ENCODE measurements at regions not wholly inside any gene's neighbourhood (a gene's known extent, or its start where the extent isn't known, plus 50 kb on each side); places are given as distances from the start of the nearest gene placed in this dataset.

GRCh38 chr13:104594806-104595205 lies 1528.6 kb upstream of the SLC10A2 start:
- H3K27me3 ChIP-seq (replicated peaks) = no peaks in the 10 kb centered on the region
- no peak overlapping the region for H3K4me3 ChIP-seq (ENCODE audit: low read depth, low read length)
- DNase-seq = no peak
- H3K27ac ChIP-seq = no peak overlapping the region
- in situ Hi-C loops (cut with HindIII; ENCODE audit: low pct_ligation_motif_present, low sequenced_read_pairs) = no loop called here
- no peaks in the 10 kb centered on the region for H3K36me3 ChIP-seq (replicated peaks)
- TF ChIP-seq, protein P1, sequence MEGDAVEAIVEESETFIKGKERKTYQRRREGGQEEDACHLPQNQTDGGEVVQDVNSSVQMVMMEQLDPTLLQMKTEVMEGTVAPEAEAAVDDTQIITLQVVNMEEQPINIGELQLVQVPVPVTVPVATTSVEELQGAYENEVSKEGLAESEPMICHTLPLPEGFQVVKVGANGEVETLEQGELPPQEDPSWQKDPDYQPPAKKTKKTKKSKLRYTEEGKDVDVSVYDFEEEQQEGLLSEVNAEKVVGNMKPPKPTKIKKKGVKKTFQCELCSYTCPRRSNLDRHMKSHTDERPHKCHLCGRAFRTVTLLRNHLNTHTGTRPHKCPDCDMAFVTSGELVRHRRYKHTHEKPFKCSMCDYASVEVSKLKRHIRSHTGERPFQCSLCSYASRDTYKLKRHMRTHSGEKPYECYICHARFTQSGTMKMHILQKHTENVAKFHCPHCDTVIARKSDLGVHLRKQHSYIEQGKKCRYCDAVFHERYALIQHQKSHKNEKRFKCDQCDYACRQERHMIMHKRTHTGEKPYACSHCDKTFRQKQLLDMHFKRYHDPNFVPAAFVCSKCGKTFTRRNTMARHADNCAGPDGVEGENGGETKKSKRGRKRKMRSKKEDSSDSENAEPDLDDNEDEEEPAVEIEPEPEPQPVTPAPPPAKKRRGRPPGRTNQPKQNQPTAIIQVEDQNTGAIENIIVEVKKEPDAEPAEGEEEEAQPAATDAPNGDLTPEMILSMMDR (IDR thresholded peaks at IDR 0.05; ENCODE audit: low read depth, low read length, missing control alignments) = no peak

DNA sequence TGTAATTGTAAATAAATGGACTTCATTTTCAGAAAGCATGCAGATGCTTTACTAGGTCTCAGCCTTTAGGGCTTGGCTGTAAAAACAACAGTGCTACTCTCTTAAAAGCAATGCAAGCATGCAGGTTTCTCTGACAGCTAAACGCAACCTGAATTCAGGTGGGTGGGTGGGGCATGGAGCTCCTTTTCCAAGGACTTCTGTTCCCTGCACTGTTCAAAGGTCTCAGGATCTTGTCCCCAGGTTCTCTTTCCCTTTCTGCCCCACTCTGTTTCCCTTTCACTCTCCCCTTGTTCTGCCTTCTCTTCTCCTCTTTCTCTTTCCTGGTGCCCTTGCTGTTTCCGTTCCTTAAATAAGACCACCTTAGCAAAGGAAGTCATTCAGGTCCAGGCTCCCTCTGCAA lies 1527.5 kb upstream of the SLC10A2 start:
- no peaks in the 10 kb centered on the region for H3K36me3 ChIP-seq (replicated peaks)
- H3K27ac ChIP-seq = no peak overlapping the region
- no peaks in the 10 kb centered on the region for H3K27me3 ChIP-seq (replicated peaks)
- in situ Hi-C loops (cut with HindIII; ENCODE audit: low pct_ligation_motif_present, low sequenced_read_pairs) = no loop called here
- no peak for DNase-seq
- TF ChIP-seq, protein P1 (IDR thresholded peaks at IDR 0.05; ENCODE audit: low read depth, low read length, missing control alignments) = no peak
- H3K4me3 ChIP-seq (ENCODE audit: low read depth, low read length) = no peak overlapping the region

DNA sequence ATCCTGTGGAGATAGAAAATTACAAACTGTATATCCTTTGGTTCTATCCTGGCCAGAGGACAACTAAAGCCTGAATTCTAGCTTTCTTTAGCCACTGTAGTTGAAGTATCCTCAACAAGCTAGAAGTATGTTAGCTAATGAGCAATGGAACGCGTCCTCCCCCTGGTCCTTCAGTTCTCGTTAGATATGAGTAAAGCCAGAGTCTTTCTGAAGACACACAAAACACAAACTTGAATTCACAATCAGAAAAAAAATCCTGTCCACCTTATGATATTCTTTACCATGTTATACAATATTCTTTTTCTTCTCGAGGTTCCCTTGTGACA lies 1527.0 kb upstream of the SLC10A2 start:
- no peak overlapping the region for H3K4me3 ChIP-seq (ENCODE audit: low read depth, low read length)
- TF ChIP-seq, protein P1 (IDR thresholded peaks at IDR 0.05; ENCODE audit: low read depth, low read length, missing control alignments) = no peak
- H3K36me3 ChIP-seq (replicated peaks) = no peaks in the 10 kb centered on the region
- in situ Hi-C loops (cut with HindIII; ENCODE audit: low pct_ligation_motif_present, low sequenced_read_pairs) = no loop called here
- no peaks in the 10 kb centered on the region for H3K27me3 ChIP-seq (replicated peaks)
- H3K27ac ChIP-seq = no peak overlapping the region
- no peak for DNase-seq

DNA sequence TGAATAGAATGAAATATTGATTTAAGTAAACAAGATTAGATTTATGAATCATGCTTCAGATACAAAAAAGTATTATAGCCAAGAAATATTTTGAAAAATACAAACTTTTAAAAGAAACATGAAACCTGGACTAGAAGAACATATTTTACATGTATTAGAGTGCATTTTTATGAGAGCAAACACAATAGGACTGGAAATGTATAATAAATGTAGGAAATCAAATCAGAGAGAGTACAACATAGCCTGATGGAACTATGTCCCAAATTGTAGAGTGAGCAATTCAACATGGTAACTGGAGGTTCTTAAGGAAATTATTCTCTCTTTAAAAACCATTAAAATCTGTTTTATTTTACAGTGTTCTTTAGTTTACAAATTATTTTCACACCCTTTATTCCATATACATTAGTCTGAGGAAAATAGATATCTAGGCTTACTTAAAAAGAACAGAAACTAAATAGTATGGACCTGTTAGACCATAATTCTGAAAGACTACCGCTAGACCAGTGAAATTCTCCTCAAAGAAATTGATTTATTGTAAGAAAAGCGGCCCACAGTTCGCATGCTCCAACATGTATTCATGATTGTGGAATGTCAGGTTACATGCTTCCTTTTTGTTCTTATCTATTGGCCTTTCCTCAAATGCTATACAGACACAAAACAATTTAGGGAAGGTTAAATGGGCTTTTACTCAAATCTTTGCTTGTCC lies 1526.5 kb upstream of the SLC10A2 start:
- no peaks in the 10 kb centered on the region for H3K36me3 ChIP-seq (replicated peaks)
- H3K27me3 ChIP-seq (replicated peaks) = no peaks in the 10 kb centered on the region
- H3K4me3 ChIP-seq (ENCODE audit: low read depth, low read length) = no peak overlapping the region
- DNase-seq = no peak
- peak overlapping the region; percentile 37 for H3K27ac ChIP-seq
- TF ChIP-seq, protein P1 (IDR thresholded peaks at IDR 0.05; ENCODE audit: low read depth, low read length, missing control alignments) = no peak
- in situ Hi-C loops (cut with HindIII; ENCODE audit: low pct_ligation_motif_present, low sequenced_read_pairs) = no loop called here

GRCh38 chr13:104592127-104592526 lies 1525.9 kb upstream of the SLC10A2 start:
- Histone ChIP-seq H3K4me3 (ENCODE audit: low read depth, low read length) (no peak overlapping the region), H3K27me3 (replicated peaks) (no peaks in the 10 kb centered on the region), H3K27ac (peak overlapping the region; percentile 37), H3K36me3 (replicated peaks) (no peaks in the 10 kb centered on the region)
- in situ Hi-C loops (cut with HindIII; ENCODE audit: low pct_ligation_motif_present, low sequenced_read_pairs) = no loop called here
- TF ChIP-seq, protein P1 (IDR thresholded peaks at IDR 0.05; ENCODE audit: low read depth, low read length, missing control alignments) = no peak
- peak; percentile 78 for DNase-seq

Data from brain microvascular endothelial cell (primary cell).